ENCODE measurements at regions not wholly inside any gene's neighbourhood (a gene's known extent, or its start where the extent isn't known, plus 50 kb on each side); places are given as distances from the start of the nearest gene placed in this dataset.

- no peak overlapping the region for H3K27ac ChIP-seq
- no peaks in the 10 kb centered on the region for H3K27me3 ChIP-seq
- no peak overlapping the region for H3K4me3 ChIP-seq
- intact Hi-C loops (cut with DNase I), result no loop called here
- TF ChIP-seq CTCF (IDR thresholded peaks at IDR 0.05), result no peak
- DNase-seq (ENCODE audit: low spot score in 2 of 2), result no peak
- no peaks in the 10 kb centered on the region for H3K4me1 ChIP-seq
- H3K9me3 ChIP-seq, result no peaks in the 10 kb centered on the region
- no peaks in the 10 kb centered on the region for H3K36me3 ChIP-seq
These were observed 627.1 kb upstream of the ARPP21 start for GRCh38 chr3:35012214-35012613.

- Histone ChIP-seq H3K27ac (no peak overlapping the region), H3K4me1 (no peaks in the 10 kb centered on the region), H3K27me3 (no peaks in the 10 kb centered on the region), H3K4me3 (no peak overlapping the region), H3K9me3 (peaks cover 0 to 9% of the 10 kb centered on the region in 2 donors), H3K36me3 (no peaks in the 10 kb centered on the region)
- no peak for DNase-seq (ENCODE audit: low spot score in 2 of 2)
- intact Hi-C loops (cut with DNase I), result no loop called here
- no peak for TF ChIP-seq CTCF (IDR thresholded peaks at IDR 0.05)
These were observed 611.2 kb upstream of the ARPP21 start for GRCh38 chr3:35028157-35028556.

- no peaks in the 10 kb centered on the region for H3K36me3 ChIP-seq
- H3K4me1 ChIP-seq, result no peaks in the 10 kb centered on the region
- H3K27ac ChIP-seq, result no peak overlapping the region
- intact Hi-C loops (cut with DNase I), result no loop called here
- no peak overlapping the region for H3K4me3 ChIP-seq
- H3K9me3 ChIP-seq, result no peaks in the 10 kb centered on the region
- TF ChIP-seq CTCF (IDR thresholded peaks at IDR 0.05), result no peak
- no peak for DNase-seq (ENCODE audit: low spot score in 2 of 2)
- no peaks in the 10 kb centered on the region for H3K27me3 ChIP-seq
These were observed 596.9 kb upstream of the ARPP21 start for GRCh38 chr3:35042210-35042991.

GRCh38 chr3:35043040-35043439, 596.3 kb upstream of the ARPP21 start:
- Histone ChIP-seq H3K27ac (no peak overlapping the region), H3K4me1 (no peaks in the 10 kb centered on the region), H3K27me3 (no peaks in the 10 kb centered on the region), H3K4me3 (no peak overlapping the region), H3K36me3 (no peaks in the 10 kb centered on the region), H3K9me3 (no peaks in the 10 kb centered on the region)
- intact Hi-C loops (cut with DNase I), result no loop called here
- DNase-seq (ENCODE audit: low spot score in 2 of 2), result no peak
- no peak for TF ChIP-seq CTCF (IDR thresholded peaks at IDR 0.05)

- intact Hi-C loops (cut with DNase I), result no loop called here
- no peaks in the 10 kb centered on the region for H3K4me1 ChIP-seq
- no peak overlapping the region for H3K4me3 ChIP-seq
- TF ChIP-seq CTCF (IDR thresholded peaks at IDR 0.05), result no peak
- no peaks in the 10 kb centered on the region for H3K27me3 ChIP-seq
- H3K9me3 ChIP-seq, result no peaks in the 10 kb centered on the region
- DNase-seq (ENCODE audit: low spot score in 2 of 2), result no peak
- no peaks in the 10 kb centered on the region for H3K36me3 ChIP-seq
- no peak overlapping the region for H3K27ac ChIP-seq
These were observed 595.1 kb upstream of the ARPP21 start for GRCh38 chr3:35044190-35044589.

- DNase-seq (ENCODE audit: low spot score in 2 of 2), result no peak
- no peaks in the 10 kb centered on the region for H3K9me3 ChIP-seq
- intact Hi-C loops (cut with DNase I), result no loop called here
- no peak overlapping the region for H3K4me3 ChIP-seq
- no peak overlapping the region for H3K27ac ChIP-seq
- H3K36me3 ChIP-seq, result no peaks in the 10 kb centered on the region
- TF ChIP-seq CTCF (IDR thresholded peaks at IDR 0.05), result no peak
- H3K27me3 ChIP-seq, result no peaks in the 10 kb centered on the region
- no peaks in the 10 kb centered on the region for H3K4me1 ChIP-seq
These were observed 594.2 kb upstream of the ARPP21 start for GRCh38 chr3:35045118-35045517.

Data from ascending aorta (tissue), 2 donors.